ENCODE measurements at regions not wholly inside any gene's neighbourhood (a gene's known extent, or its start where the extent isn't known, plus 50 kb on each side); places are given as distances from the start of the nearest gene placed in this dataset.

GRCh38 chr2:100192825-100193224 is 50.4 kb upstream of the AFF3 start:
- no peak for DNase-seq (ENCODE audit: low spot score)

- DNase-seq (ENCODE audit: low spot score) = no peak
Observed at GRCh38 chr2:100192300-100192699, 49.9 kb upstream of the AFF3 start.
